NT2/D1 (cell line): ENCODE measurements at regions not wholly inside any gene's neighbourhood (a gene's known extent, or its start where the extent isn't known, plus 50 kb on each side); places are given as distances from the start of the nearest gene placed in this dataset.

Experiments
- DNase-seq: peaks from one replicate; pipeline ENCODE4 v3.0.0-alpha.2; 2011; ENCODE audit warnings: low read depth, low spot score
- H3K27me3 ChIP-seq: 2 replicates; pipeline ENCODE4 v1.6.0; 2011; ENCODE audit warnings: mild to moderate bottlenecking; ENCODE audit not compliant: insufficient read length, insufficient read depth
- H3K36me3 ChIP-seq: 2 replicates; pipeline ENCODE4 v1.6.1; 2011; ENCODE audit warnings: mild to moderate bottlenecking, low read length, mixed read lengths; ENCODE audit not compliant: insufficient read depth, insufficient read length
- H3K4me1 ChIP-seq: 2 replicates; pipeline ENCODE4 v1.5.1; 2011; ENCODE audit not compliant: insufficient read depth, insufficient read length
- H3K4me3 ChIP-seq: 2 replicates; pipeline ENCODE4 v1.5.1; 2011; ENCODE audit warnings: low read depth; ENCODE audit not compliant: insufficient read length
- H3K9ac ChIP-seq: 2 replicates; pipeline ENCODE4 v1.6.0; 2011; ENCODE audit warnings: low read depth; ENCODE audit not compliant: insufficient read length
- H3K9me3 ChIP-seq: 2 replicates; pipeline ENCODE4 v1.5.1; 2011; ENCODE audit warnings: mild to moderate bottlenecking, low read length; ENCODE audit not compliant: insufficient read depth
- SUZ12 ChIP-seq: IDR thresholded peaks from 2 replicates; pipeline ENCODE4 v1.6.1; 2011; ENCODE audit not compliant: insufficient read length, insufficient read depth; ENCODE audit errors: extremely low read depth
- YY1 ChIP-seq: IDR thresholded peaks from 2 replicates; pipeline ENCODE4 v1.6.1; 2011; ENCODE audit not compliant: insufficient read length, insufficient read depth
- ZNF274 ChIP-seq: IDR thresholded peaks from 2 replicates; pipeline ENCODE4 v1.6.1; 2011; ENCODE audit warnings: mild to moderate bottlenecking, low read depth, low read length

GRCh38 chr12:30840715-30841114 is 85.8 kb upstream of the TSPAN11 start:
- H3K36me3 ChIP-seq = no peaks in the 10 kb centered on the region
- no peak overlapping the region for H3K4me3 ChIP-seq
- TF ChIP-seq ZNF274 (no peak), YY1 (no peak), SUZ12 (no peak)
- H3K27me3 ChIP-seq = no peaks in the 10 kb centered on the region
- H3K9ac ChIP-seq = no peak overlapping the region
- H3K9me3 ChIP-seq = no peaks in the 10 kb centered on the region; the same call in 1 of the 2 replicates
- H3K4me1 ChIP-seq = no peaks in the 10 kb centered on the region
- no peak for DNase-seq

GRCh38 chr12:30839643-30840220 is 85.0 kb upstream of the CAPRIN2 start:
- Histone ChIP-seq H3K27me3 (no peaks in the 10 kb centered on the region), H3K4me3 (no peak overlapping the region), H3K9me3 (peaks cover 7% of the 10 kb centered on the region; the same call in 1 of the 2 replicates), H3K4me1 (no peaks in the 10 kb centered on the region), H3K9ac (no peak overlapping the region), H3K36me3 (no peaks in the 10 kb centered on the region)
- no peak for DNase-seq
- no peak for TF ChIP-seq ZNF274
- TF ChIP-seq SUZ12 = no peak
- TF ChIP-seq YY1 = no peak

DNA sequence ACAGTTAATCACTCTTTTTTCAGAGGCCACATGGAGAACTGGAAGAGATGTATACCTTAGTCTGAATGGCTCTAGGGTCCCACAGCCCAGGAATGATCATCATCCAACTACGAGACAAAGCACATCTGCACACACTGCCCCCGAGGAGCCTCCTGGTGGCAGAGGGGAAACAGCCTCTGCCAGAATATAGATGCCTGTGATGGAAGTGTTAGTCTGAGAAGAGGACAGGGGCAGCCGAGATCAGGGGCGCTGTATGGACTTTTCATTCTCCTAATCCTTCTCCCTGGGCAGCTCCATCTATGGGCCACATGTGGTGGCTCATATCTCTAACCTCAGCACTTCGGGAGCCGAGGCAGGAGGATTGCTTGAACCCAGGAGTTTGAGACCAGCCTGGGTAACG is 82.8 kb upstream of the CAPRIN2 start:
- Histone ChIP-seq H3K36me3 (no peaks in the 10 kb centered on the region), H3K9ac (no peak overlapping the region), H3K4me1 (no peaks in the 10 kb centered on the region), H3K4me3 (no peak overlapping the region), H3K9me3 (peaks cover 22% of the 10 kb centered on the region; the same call in 1 of the 2 replicates), H3K27me3 (no peaks in the 10 kb centered on the region)
- DNase-seq = no peak
- TF ChIP-seq YY1 (no peak), SUZ12 (no peak), ZNF274 (no peak)

DNA sequence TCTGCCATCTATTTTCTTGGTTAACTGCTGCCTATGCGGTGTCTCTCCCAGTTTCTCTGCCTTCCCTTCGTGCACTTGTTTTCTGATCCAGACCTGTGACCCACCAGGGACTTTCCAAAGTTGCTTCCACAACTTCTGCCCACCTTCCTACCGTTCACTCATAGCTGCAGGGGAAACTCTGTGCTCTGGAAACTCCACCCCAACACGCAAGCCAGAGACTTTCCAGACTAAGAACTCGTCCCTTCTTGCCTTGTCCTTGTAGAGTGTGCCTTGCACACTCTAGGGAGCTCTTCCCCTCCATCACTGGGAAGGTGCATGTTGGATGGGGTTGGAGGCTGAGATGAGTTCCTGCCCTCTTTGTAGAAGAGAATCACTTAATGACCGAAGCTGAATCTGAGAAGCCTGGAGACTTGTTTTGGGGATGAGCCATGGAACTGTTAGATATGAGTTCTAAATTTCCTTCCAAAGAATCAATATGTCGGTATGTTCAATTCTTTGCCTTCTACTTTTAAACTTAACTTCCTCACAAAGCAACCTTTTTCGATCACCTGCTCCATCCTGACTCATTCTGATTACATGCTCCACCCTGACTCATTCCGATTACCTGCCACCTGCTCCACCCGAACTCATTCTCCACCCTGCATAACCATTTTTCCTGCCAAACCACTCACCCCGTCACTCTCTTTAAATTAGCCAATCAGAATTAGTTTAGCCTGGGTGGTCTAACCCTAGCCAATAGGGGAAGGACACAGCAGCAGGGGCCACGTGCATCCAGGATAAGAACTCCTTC is 82.1 kb upstream of the CAPRIN2 start:
- H3K9ac ChIP-seq = no peak overlapping the region
- H3K27me3 ChIP-seq = no peaks in the 10 kb centered on the region
- no peaks in the 10 kb centered on the region for H3K36me3 ChIP-seq
- DNase-seq = no peak
- no peak overlapping the region for H3K4me3 ChIP-seq
- TF ChIP-seq YY1 = no peak
- TF ChIP-seq ZNF274 = no peak
- no peak for TF ChIP-seq SUZ12
- H3K4me1 ChIP-seq = no peaks in the 10 kb centered on the region
- peaks cover 22% of the 10 kb centered on the region; the same call in 1 of the 2 replicates for H3K9me3 ChIP-seq

DNA sequence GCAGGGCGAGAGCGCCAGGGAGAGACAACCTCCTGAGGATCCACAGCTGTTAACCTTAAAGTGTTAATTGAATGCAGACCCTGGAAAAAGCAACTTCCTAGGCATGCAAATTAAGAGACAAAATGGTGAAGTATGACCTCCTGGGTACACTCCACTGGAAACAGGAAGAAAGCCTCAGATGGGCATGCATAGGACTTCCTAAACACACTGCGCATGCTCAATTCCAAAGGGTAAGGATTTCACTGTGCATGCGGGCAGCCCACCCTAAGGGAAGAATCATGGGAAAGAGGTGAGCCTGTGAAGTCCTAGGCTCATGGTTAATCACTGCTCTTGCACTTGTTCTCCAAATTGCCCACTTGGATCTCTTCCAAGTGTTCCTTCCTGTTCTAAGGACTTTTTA is 80.5 kb upstream of the CAPRIN2 start:
- Histone ChIP-seq H3K4me3 (no peak overlapping the region), H3K9ac (no peak overlapping the region), H3K4me1 (no peaks in the 10 kb centered on the region), H3K36me3 (no peaks in the 10 kb centered on the region), H3K27me3 (no peaks in the 10 kb centered on the region), H3K9me3 (peaks cover 22% of the 10 kb centered on the region; the same call in 1 of the 2 replicates)
- no peak for DNase-seq
- TF ChIP-seq SUZ12 = no peak
- TF ChIP-seq YY1 = no peak
- no peak for TF ChIP-seq ZNF274

GRCh38 chr12:30830751-30831150 is 76.0 kb upstream of the CAPRIN2 start:
- no peaks in the 10 kb centered on the region for H3K36me3 ChIP-seq
- DNase-seq = no peak
- no peak for TF ChIP-seq ZNF274
- TF ChIP-seq YY1 = no peak
- TF ChIP-seq SUZ12 = no peak
- H3K9me3 ChIP-seq = peaks cover 22% of the 10 kb centered on the region; the same call in 1 of the 2 replicates
- peaks cover 14% of the 10 kb centered on the region for H3K27me3 ChIP-seq
- H3K9ac ChIP-seq = no peak overlapping the region
- H3K4me3 ChIP-seq = no peak overlapping the region
- no peaks in the 10 kb centered on the region for H3K4me1 ChIP-seq

GRCh38 chr12:30829876-30830275 is 75.1 kb upstream of the CAPRIN2 start:
- DNase-seq = no peak
- no peak overlapping the region for H3K9ac ChIP-seq
- no peak for TF ChIP-seq YY1
- TF ChIP-seq ZNF274 = no peak
- no peak for TF ChIP-seq SUZ12
- no peaks in the 10 kb centered on the region for H3K36me3 ChIP-seq
- peaks cover 23% of the 10 kb centered on the region for H3K27me3 ChIP-seq
- peaks cover 16% of the 10 kb centered on the region; the same call in 1 of the 2 replicates for H3K9me3 ChIP-seq
- no peak overlapping the region for H3K4me3 ChIP-seq
- H3K4me1 ChIP-seq = no peaks in the 10 kb centered on the region
